GM19455 (cell line): ENCODE measurements at regions not wholly inside any gene's neighbourhood (a gene's known extent, or its start where the extent isn't known, plus 50 kb on each side); places are given as distances from the start of the nearest gene placed in this dataset.
"Not testable (repeated sequence)": the region's sequence is repeated elsewhere in the genome, so short reads cannot be mapped to it uniquely, and the experiment has no call there.

Experiments used
- ATAC-seq: cut with Tn5 transposase; IDR thresholded peaks from one replicate; pipeline ENCODE4 v1.9.1; 2021; ENCODE audit not compliant: unreplicated experiment

- no peak for ATAC-seq
Observed at GRCh38 chr6:140438346-140438735, 1063.9 kb upstream of the CITED2 start.

- ATAC-seq: no peak
Observed at GRCh38 chr6:140437619-140438345, 1063.3 kb upstream of the CITED2 start.

- ATAC-seq: no peak
Observed at GRCh38 chr6:140436023-140436811, 1061.8 kb upstream of the CITED2 start.

GRCh38 chr6:140434761-140435160 is 1060.3 kb upstream of the CITED2 start:
- ATAC-seq: no peak

GRCh38 chr6:140433072-140433471 is 1058.6 kb upstream of the CITED2 start:
- no peak for ATAC-seq

GRCh38 chr6:140427842-140428241 is 1053.4 kb upstream of the CITED2 start:
- ATAC-seq: no peak

- ATAC-seq: no peak
Observed at GRCh38 chr6:140414966-140415620, 1040.6 kb upstream of the CITED2 start.

GRCh38 chr6:140403020-140403419 is 1028.6 kb upstream of the CITED2 start:
- no peak for ATAC-seq

GRCh38 chr6:140401761-140402160 is 1027.3 kb upstream of the CITED2 start:
- ATAC-seq: no peak

GRCh38 chr6:140398076-140398475 is 1023.6 kb upstream of the CITED2 start:
- ATAC-seq: no peak

- ATAC-seq: no peak
Observed at GRCh38 chr6:140397106-140397505, 1022.7 kb upstream of the CITED2 start.

GRCh38 chr6:140393665-140394540 is 1019.5 kb upstream of the CITED2 start:
- no peak for ATAC-seq

- ATAC-seq: no peak
Observed at GRCh38 chr6:140388815-140389214, 1014.4 kb upstream of the CITED2 start.

GRCh38 chr6:140388192-140388802 is 1013.8 kb upstream of the CITED2 start:
- ATAC-seq: no peak

GRCh38 chr6:140385679-140386078 is 1011.2 kb upstream of the CITED2 start:
- no peak for ATAC-seq

GRCh38 chr6:140382355-140382754 is 1007.9 kb upstream of the CITED2 start:
- ATAC-seq: no peak

GRCh38 chr6:140380427-140381218 is 1006.2 kb upstream of the CITED2 start:
- no peak for ATAC-seq

- ATAC-seq: no peak
Observed at GRCh38 chr6:140379919-140380318, 1005.5 kb upstream of the CITED2 start.

GRCh38 chr6:140376209-140376608 is 1001.8 kb upstream of the CITED2 start:
- no peak for ATAC-seq

- ATAC-seq: not testable (repeated sequence)
Observed at GRCh38 chr6:140373728-140374127, 999.3 kb upstream of the CITED2 start.
